Colonic mucosa (tissue), 4 donors: ENCODE measurements at regions not wholly inside any gene's neighbourhood (a gene's known extent, or its start where the extent isn't known, plus 50 kb on each side); places are given as distances from the start of the nearest gene placed in this dataset.

Source experiments
- DNase-seq: peaks from one replicate; pipeline ENCODE4 v3.0.0-alpha.2; 2020
- H3K27ac ChIP-seq: fragments of 200-600 bp; one replicate; pipeline ENCODE4 v1.8.0; 2021
- H3K27me3 ChIP-seq: fragments of 200-600 bp; one replicate; pipeline ENCODE4 v1.8.0; 2021
- H3K36me3 ChIP-seq: fragments of 200-600 bp; one replicate; pipeline ENCODE4 v1.8.0; 2021
- H3K4me1 ChIP-seq: fragments of 200-600 bp; one replicate; pipeline ENCODE4 v1.8.0; 2021; ENCODE audit warnings: mild to moderate bottlenecking
- H3K4me3 ChIP-seq: fragments of 200-600 bp; one replicate; pipeline ENCODE4 v1.8.0; 2021
- H3K9ac ChIP-seq, 2 donors: one replicate each; pipeline ENCODE4 v1.7.0; 2013; ENCODE audit warnings: control low read depth in 2 of 2, low read depth in 2 of 2, low read length in 2 of 2
- H3K9me3 ChIP-seq: fragments of 200-600 bp; one replicate; pipeline ENCODE4 v1.8.0; 2021
- intact Hi-C: fragments of 100-400 bp; cut with DNase I; formaldehyde crosslinking; loops from one replicate; pipeline ENCODE4 v1.14.1; 2022
- TF ChIP-seq, protein P1 (sequence below): fragments of 200-600 bp; IDR thresholded peaks from one replicate; pipeline ENCODE4 v1.8.0; 2022; ENCODE audit warnings: antibody characterized with exemption, mild to moderate bottlenecking
- donor health status: healthy.
- donor health status: DM: no; HTN: no; CAD: no.
- donor health status: DM: no; HTN: no; CAD: no.

GRCh38 chr7:93048136-93048930 lies 69.4 kb downstream of the SAMD9 start:
- H3K4me1 ChIP-seq = no peaks in the 10 kb centered on the region
- TF ChIP-seq, protein P1, sequence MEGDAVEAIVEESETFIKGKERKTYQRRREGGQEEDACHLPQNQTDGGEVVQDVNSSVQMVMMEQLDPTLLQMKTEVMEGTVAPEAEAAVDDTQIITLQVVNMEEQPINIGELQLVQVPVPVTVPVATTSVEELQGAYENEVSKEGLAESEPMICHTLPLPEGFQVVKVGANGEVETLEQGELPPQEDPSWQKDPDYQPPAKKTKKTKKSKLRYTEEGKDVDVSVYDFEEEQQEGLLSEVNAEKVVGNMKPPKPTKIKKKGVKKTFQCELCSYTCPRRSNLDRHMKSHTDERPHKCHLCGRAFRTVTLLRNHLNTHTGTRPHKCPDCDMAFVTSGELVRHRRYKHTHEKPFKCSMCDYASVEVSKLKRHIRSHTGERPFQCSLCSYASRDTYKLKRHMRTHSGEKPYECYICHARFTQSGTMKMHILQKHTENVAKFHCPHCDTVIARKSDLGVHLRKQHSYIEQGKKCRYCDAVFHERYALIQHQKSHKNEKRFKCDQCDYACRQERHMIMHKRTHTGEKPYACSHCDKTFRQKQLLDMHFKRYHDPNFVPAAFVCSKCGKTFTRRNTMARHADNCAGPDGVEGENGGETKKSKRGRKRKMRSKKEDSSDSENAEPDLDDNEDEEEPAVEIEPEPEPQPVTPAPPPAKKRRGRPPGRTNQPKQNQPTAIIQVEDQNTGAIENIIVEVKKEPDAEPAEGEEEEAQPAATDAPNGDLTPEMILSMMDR = no peak
- DNase-seq = no peak
- intact Hi-C loops = no loop called here
- H3K9ac ChIP-seq = no peak overlapping the region
- H3K27me3 ChIP-seq = no peaks in the 10 kb centered on the region
- no peaks in the 10 kb centered on the region for H3K36me3 ChIP-seq
- H3K4me3 ChIP-seq = no peak overlapping the region
- no peaks in the 10 kb centered on the region for H3K9me3 ChIP-seq
- no peak overlapping the region for H3K27ac ChIP-seq

DNA sequence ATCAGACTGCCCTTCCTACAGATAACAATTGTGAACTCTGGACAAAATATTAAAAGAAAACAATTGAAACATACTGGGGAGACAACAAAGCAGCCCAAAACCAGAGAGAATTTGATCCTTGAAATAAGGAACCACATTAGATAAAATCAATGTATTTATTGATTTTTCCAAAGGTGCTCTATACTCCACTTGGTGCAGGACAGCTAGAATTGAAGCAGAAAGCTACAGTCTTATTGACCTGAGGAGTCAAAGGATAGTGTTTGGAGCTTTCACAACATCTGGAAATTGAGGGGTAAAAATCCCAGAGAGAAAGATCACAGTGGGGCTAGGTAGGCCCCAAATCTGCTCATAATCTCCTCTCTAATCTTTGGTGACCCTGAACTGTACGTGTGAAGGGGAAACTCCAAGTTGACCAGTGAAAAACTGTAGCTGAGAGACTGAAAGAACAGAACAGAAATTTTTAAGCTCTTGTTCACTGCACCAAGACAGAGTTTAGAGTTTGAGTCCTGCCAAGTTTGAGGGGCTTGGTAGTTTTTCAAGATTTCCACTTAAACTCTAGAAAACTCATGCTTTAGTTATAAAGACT lies 70.2 kb downstream of the SAMD9 start:
- TF ChIP-seq, protein P1 = no peak
- Histone ChIP-seq H3K27me3 (no peaks in the 10 kb centered on the region), H3K27ac (no peak overlapping the region), H3K36me3 (no peaks in the 10 kb centered on the region), H3K9ac (no peak overlapping the region), H3K4me3 (no peak overlapping the region), H3K9me3 (no peaks in the 10 kb centered on the region), H3K4me1 (no peaks in the 10 kb centered on the region)
- no peak for DNase-seq
- intact Hi-C loops = no loop called here

GRCh38 chr7:93046641-93047040 lies 71.1 kb downstream of the SAMD9 start:
- intact Hi-C loops = no loop called here
- H3K36me3 ChIP-seq = no peaks in the 10 kb centered on the region
- no peak overlapping the region for H3K9ac ChIP-seq
- H3K9me3 ChIP-seq = no peaks in the 10 kb centered on the region
- DNase-seq = no peak
- TF ChIP-seq, protein P1 = no peak
- H3K4me3 ChIP-seq = no peak overlapping the region
- no peaks in the 10 kb centered on the region for H3K27me3 ChIP-seq
- no peak overlapping the region for H3K27ac ChIP-seq
- no peaks in the 10 kb centered on the region for H3K4me1 ChIP-seq

DNA sequence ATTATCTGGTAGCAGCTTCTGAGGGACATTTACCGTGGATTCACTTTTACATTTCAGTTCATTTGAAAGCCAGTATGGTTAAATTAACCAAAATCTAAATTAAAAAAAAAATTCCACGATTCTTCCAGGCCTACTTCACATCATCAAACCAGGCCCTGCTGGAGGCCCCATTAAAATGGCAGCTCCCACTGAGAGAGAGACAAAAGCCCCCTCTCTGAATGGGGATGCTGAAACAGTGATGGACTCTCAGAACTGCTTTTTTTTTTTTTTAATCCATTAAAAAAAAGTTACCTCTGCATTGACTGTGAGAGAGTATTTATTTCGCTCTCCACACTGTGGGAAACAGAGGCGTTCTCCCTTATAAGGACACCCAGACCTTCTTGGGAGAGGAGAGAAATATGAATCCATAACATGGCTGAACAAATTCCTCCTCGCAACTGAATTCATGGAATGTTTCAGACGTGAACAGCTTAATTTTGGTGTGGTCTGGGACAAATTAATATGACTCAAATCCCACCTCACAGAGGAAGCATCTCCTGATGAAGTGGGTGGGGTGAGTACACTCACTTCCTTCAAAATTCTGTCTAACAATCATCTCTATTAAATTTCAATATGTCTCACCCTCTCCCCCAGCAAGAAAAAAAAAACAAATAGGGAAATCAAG lies 73.5 kb downstream of the SAMD9 start:
- Histone ChIP-seq H3K9ac (no peak overlapping the region), H3K36me3 (no peaks in the 10 kb centered on the region), H3K4me3 (no peak overlapping the region), H3K9me3 (no peaks in the 10 kb centered on the region), H3K27me3 (no peaks in the 10 kb centered on the region), H3K4me1 (no peaks in the 10 kb centered on the region), H3K27ac (no peak overlapping the region)
- DNase-seq = no peak
- intact Hi-C loops = no loop called here
- TF ChIP-seq, protein P1 = no peak

- intact Hi-C loops = no loop called here
- Histone ChIP-seq H3K36me3 (no peaks in the 10 kb centered on the region), H3K27me3 (no peaks in the 10 kb centered on the region), H3K9ac (peak overlapping the region in 1 of 2 donors; percentile 50), H3K4me1 (no peaks in the 10 kb centered on the region), H3K9me3 (no peaks in the 10 kb centered on the region), H3K27ac (no peak overlapping the region), H3K4me3 (no peak overlapping the region)
- TF ChIP-seq, protein P1 = no peak
- DNase-seq = no peak
Measured at GRCh38 chr7:93043385-93043985, 74.3 kb downstream of the SAMD9 start.
